OCI-LY1 (cell line): ENCODE measurements at regions not wholly inside any gene's neighbourhood (a gene's known extent, or its start where the extent isn't known, plus 50 kb on each side); places are given as distances from the start of the nearest gene placed in this dataset.

Experiments
- H2AFZ ChIP-seq: fragments of 200-600 bp; sonication (generic), shearing (Covaris generic); 2 replicates; pipeline ENCODE4 v1.6.0; 2014; ENCODE audit warnings: antibody characterized with exemption, mild to moderate bottlenecking, low read length
- H3F3A ChIP-seq: fragments of 200-600 bp; sonication (generic), shearing (Covaris generic); 2 replicates; pipeline ENCODE4 v1.6.0; 2014; ENCODE audit warnings: mild to moderate bottlenecking, antibody characterized with exemption, low read length, moderate library complexity; ENCODE audit not compliant: insufficient read depth
- H3K27ac ChIP-seq: fragments of 200-600 bp; sonication (generic); 2 replicates; pipeline ENCODE4 v1.5.1; 2014; ENCODE audit warnings: low read length, mixed run types, mild to moderate bottlenecking, low read depth; ENCODE audit not compliant: poor library complexity, severe bottlenecking
- H3K27me3 ChIP-seq: fragments of 200-600 bp; sonication (generic); 2 replicates; pipeline ENCODE4 v1.6.0; 2014; ENCODE audit warnings: antibody characterized with exemption, mild to moderate bottlenecking, low read length, moderate library complexity; ENCODE audit not compliant: insufficient read depth
- H3K36me3 ChIP-seq: fragments of 200-600 bp; sonication (generic); 2 replicates; pipeline ENCODE4 v1.6.1; 2014; ENCODE audit warnings: mild to moderate bottlenecking, antibody characterized with exemption, low read length, moderate library complexity, mixed read lengths; ENCODE audit not compliant: insufficient read depth
- H3K4me1 ChIP-seq: fragments of 200-600 bp; sonication (generic); 2 replicates; pipeline ENCODE4 v1.5.1; 2014; ENCODE audit warnings: mild to moderate bottlenecking, low read length, moderate library complexity; ENCODE audit not compliant: insufficient read depth, severe bottlenecking
- H3K4me2 ChIP-seq: fragments of 200-600 bp; sonication (generic), shearing (Covaris generic); 2 replicates; pipeline ENCODE4 v1.6.1; 2014; ENCODE audit warnings: low read length
- H3K4me3 ChIP-seq: fragments of 200-600 bp; sonication (generic); 2 replicates; pipeline ENCODE4 v1.5.1; 2014; ENCODE audit warnings: low read length, low read depth, mild to moderate bottlenecking, mixed read lengths; ENCODE audit not compliant: poor library complexity, severe bottlenecking
- H3K79me2 ChIP-seq: fragments of 200-600 bp; shearing (Covaris generic); 2 replicates; pipeline ENCODE4 v1.6.1; 2016; ENCODE audit warnings: mixed run types, low read length, mixed read lengths; ENCODE audit not compliant: insufficient read depth
- H3K9ac ChIP-seq: fragments of 200-600 bp; sonication (generic), shearing (Covaris generic); 2 replicates; pipeline ENCODE4 v1.6.1; 2014; ENCODE audit warnings: mild to moderate bottlenecking, low read length, mixed read lengths
- H3K9me2 ChIP-seq: fragments of 200-600 bp; sonication (generic), shearing (Covaris generic); 2 replicates; pipeline ENCODE4 v1.6.1; 2014; ENCODE audit warnings: low read depth, mild to moderate bottlenecking, low read length, mixed read lengths
- H3K9me3 ChIP-seq: fragments of 200-600 bp; shearing (Covaris generic); 2 replicates; pipeline ENCODE4 v1.6.1; 2014; ENCODE audit warnings: low read length, mixed read lengths
- H4K20me1 ChIP-seq: fragments of 200-600 bp; sonication (generic), shearing (Covaris generic); 2 replicates; pipeline ENCODE4 v1.6.0; 2016; ENCODE audit warnings: mild to moderate bottlenecking, low read length; ENCODE audit not compliant: insufficient read depth
- CTCF ChIP-seq: fragments of 200-600 bp; sonication (generic), shearing (Covaris generic); IDR thresholded peaks from 2 replicates; pipeline ENCODE4 v1.5.1; 2017; ENCODE audit warnings: mild to moderate bottlenecking, antibody characterized with exemption, low read length, moderate library complexity, mixed read lengths
- EZH2 ChIP-seq: fragments of 200-600 bp; sonication (generic), shearing (Covaris generic); IDR thresholded peaks from 2 replicates; pipeline ENCODE4 v1.8.0; 2017; ENCODE audit warnings: borderline replicate concordance, mixed run types, mild to moderate bottlenecking, antibody characterized with exemption, low read length, moderate library complexity, mixed read lengths

- no peaks in the 10 kb centered on the region for H3K9me3 ChIP-seq
- no peaks in the 10 kb centered on the region for H3K9me2 ChIP-seq
- TF ChIP-seq EZH2 (no peak), CTCF (no peak)
- H3K9ac ChIP-seq = no peak overlapping the region
- no peaks in the 10 kb centered on the region for H3F3A ChIP-seq
- H3K27me3 ChIP-seq = no peaks in the 10 kb centered on the region
- H3K4me1 ChIP-seq = no peaks in the 10 kb centered on the region
- H4K20me1 ChIP-seq = no peaks in the 10 kb centered on the region
- no peak overlapping the region for H3K27ac ChIP-seq
- no peaks in the 10 kb centered on the region for H3K36me3 ChIP-seq
- H3K79me2 ChIP-seq = no peaks in the 10 kb centered on the region
- H3K4me2 ChIP-seq = no peak overlapping the region
- H3K4me3 ChIP-seq = no peak overlapping the region
- no peak overlapping the region for H2AFZ ChIP-seq
Observed at GRCh38 chr7:155871211-155871610, 58.9 kb upstream of the SHH start.

- H3K9ac ChIP-seq = no peak overlapping the region
- H3K27ac ChIP-seq = no peak overlapping the region
- H3K9me3 ChIP-seq = no peaks in the 10 kb centered on the region
- no peaks in the 10 kb centered on the region; the same call in 1 of the 2 replicates for H3K27me3 ChIP-seq
- no peaks in the 10 kb centered on the region for H3K36me3 ChIP-seq
- H3K4me3 ChIP-seq = no peak overlapping the region
- H3K79me2 ChIP-seq = no peaks in the 10 kb centered on the region
- H3K9me2 ChIP-seq = no peaks in the 10 kb centered on the region
- H3K4me2 ChIP-seq = no peak overlapping the region
- no peaks in the 10 kb centered on the region for H4K20me1 ChIP-seq
- no peaks in the 10 kb centered on the region for H3K4me1 ChIP-seq
- H2AFZ ChIP-seq = no peak overlapping the region
- TF ChIP-seq EZH2 (no peak), CTCF (no peak)
- no peaks in the 10 kb centered on the region for H3F3A ChIP-seq
Observed at GRCh38 chr7:155870334-155871180, 58.3 kb upstream of the SHH start.

- no peak overlapping the region for H3K4me2 ChIP-seq
- no peaks in the 10 kb centered on the region for H3F3A ChIP-seq
- H3K9ac ChIP-seq = no peak overlapping the region
- no peaks in the 10 kb centered on the region for H3K9me3 ChIP-seq
- no peaks in the 10 kb centered on the region for H3K79me2 ChIP-seq
- H3K4me3 ChIP-seq = no peak overlapping the region
- no peaks in the 10 kb centered on the region for H3K9me2 ChIP-seq
- TF ChIP-seq CTCF (no peak), EZH2 (no peak)
- H3K36me3 ChIP-seq = no peaks in the 10 kb centered on the region
- H3K27me3 ChIP-seq = peaks cover 5% of the 10 kb centered on the region; the same call in 1 of the 2 replicates
- H3K4me1 ChIP-seq = no peaks in the 10 kb centered on the region
- H2AFZ ChIP-seq = no peak overlapping the region
- no peak overlapping the region for H3K27ac ChIP-seq
- H4K20me1 ChIP-seq = no peaks in the 10 kb centered on the region
Observed at GRCh38 chr7:155869784-155870076, 57.5 kb upstream of the SHH start.
